ENCODE measurements at regions not wholly inside any gene's neighbourhood (a gene's known extent, or its start where the extent isn't known, plus 50 kb on each side); places are given as distances from the start of the nearest gene placed in this dataset.
"Not testable (repeated sequence)": the region's sequence is repeated elsewhere in the genome, so short reads cannot be mapped to it uniquely, and the experiment has no call there.

DNA sequence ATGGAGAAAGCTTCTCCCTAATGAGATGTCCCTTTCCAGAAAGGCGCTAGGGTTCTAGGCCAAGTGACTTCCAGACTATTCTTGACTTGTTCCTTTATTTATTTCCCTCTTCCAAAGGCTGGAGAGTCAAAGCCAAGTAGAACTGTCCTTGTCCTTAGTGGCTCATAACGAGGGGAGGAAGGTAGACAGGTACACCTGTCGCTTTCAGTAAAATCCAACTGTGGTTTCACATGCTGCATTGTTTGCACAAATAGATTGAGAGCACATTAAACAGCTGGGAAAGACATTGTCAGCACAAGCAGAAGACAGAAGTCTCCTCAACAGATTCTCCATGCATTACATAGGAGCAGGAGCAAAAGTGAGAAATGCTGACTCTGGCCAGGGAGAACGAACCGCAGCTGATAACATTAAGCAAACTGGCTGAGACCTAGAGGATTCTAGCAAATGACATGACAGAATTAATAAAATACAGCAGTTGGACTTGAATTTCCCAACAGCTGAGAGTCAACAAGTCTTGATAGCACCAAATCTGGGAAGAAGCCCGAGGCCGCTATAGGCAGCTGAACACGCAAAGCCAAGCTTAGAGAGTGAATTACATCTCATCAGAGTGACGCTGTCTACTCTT lies 227.7 kb downstream of the TLE3 start:
- H3K9ac ChIP-seq (ENCODE audit: low read length in 2 of 2), result no peak overlapping the region
- peaks cover 0 to 2% of the 10 kb centered on the region in 2 donors for H3K27me3 ChIP-seq (ENCODE audit: control insufficient read depth in 1 of 2, insufficient read depth in 2 of 2, low read length in 2 of 2)
- H3K36me3 ChIP-seq (ENCODE audit: control insufficient read depth in 2 of 2, insufficient read depth in 2 of 2, low read length in 2 of 2), result no peaks in the 10 kb centered on the region
- no peak overlapping the region for H3K27ac ChIP-seq (ENCODE audit: low read length)
- H3K4me3 ChIP-seq (ENCODE audit: low read length in 2 of 2), result no peak overlapping the region
- H3K9me3 ChIP-seq (ENCODE audit: control insufficient read depth in 2 of 2, low read length in 2 of 2), result peaks cover 10 to 11% of the 10 kb centered on the region in 2 donors
- H3K4me1 ChIP-seq (ENCODE audit: control insufficient read depth, insufficient read depth, low read length), result no peaks in the 10 kb centered on the region

DNA sequence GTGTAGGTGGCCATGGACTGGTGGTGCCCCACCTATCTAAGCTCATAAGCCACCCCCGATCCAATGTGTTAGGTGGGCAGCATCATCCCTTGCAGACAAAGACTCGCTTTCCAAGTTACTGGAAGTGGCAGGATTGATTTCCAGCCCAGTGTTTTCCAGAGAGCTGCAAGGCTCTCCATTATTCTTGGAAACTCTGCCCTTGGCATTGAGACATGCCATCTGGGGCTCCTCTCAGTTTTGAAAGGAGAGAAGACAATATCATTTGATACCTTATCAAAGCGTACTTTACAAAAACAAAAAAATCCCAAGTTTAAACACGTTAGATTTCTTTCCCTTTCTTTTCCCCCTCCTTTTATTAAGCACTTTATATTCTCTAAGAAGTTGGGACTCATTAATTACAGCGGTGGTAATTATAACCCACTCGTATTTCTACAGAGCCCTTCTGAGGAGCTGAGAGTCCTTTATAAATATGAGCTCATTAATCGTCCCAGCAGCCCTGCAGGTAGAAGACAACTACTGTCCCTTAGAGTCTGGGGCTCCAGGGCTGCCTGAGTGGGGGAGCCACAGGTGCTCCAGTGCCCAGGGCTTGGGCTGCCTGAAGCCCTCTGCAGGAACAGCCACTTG lies 226.1 kb downstream of the TLE3 start:
- Histone ChIP-seq H3K9ac (ENCODE audit: low read length in 2 of 2) (no peak overlapping the region), H3K36me3 (ENCODE audit: control insufficient read depth in 2 of 2, insufficient read depth in 2 of 2, low read length in 2 of 2) (no peaks in the 10 kb centered on the region), H3K9me3 (ENCODE audit: control insufficient read depth in 2 of 2, low read length in 2 of 2) (peaks cover 13% of the 10 kb centered on the region in 2 donors), H3K4me1 (ENCODE audit: control insufficient read depth, insufficient read depth, low read length) (no peaks in the 10 kb centered on the region), H3K4me3 (ENCODE audit: low read length in 2 of 2) (no peak overlapping the region), H3K27ac (ENCODE audit: low read length) (no peak overlapping the region), H3K27me3 (ENCODE audit: control insufficient read depth in 1 of 2, insufficient read depth in 2 of 2, low read length in 2 of 2) (peaks cover 0 to 2% of the 10 kb centered on the region in 2 donors)

DNA sequence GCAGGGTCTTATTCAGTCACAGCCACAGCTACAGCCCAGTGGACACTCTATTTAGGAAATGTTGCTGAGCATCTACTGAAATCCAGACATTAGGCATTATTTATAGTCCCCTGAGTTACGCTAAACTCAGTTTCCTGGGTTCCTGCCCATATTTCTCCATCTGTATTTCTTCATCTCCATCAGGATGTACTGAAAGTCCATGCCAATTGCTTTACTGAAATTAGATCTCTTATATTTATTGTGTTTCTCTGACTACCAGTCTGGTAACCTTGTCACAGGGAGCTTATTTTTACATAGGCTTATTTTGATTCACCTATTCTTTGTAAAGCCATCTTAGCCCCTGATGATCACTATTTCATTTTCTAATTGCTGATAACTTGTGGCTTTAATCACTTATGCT lies 223.9 kb downstream of the TLE3 start:
- H3K9ac ChIP-seq (ENCODE audit: low read length in 2 of 2), result no peak overlapping the region
- no peak overlapping the region for H3K27ac ChIP-seq (ENCODE audit: low read length)
- no peaks in the 10 kb centered on the region for H3K27me3 ChIP-seq (ENCODE audit: control insufficient read depth in 1 of 2, insufficient read depth in 2 of 2, low read length in 2 of 2)
- H3K9me3 ChIP-seq (ENCODE audit: control insufficient read depth in 2 of 2, low read length in 2 of 2), result peaks cover 13% of the 10 kb centered on the region in 2 donors
- no peak overlapping the region for H3K4me3 ChIP-seq (ENCODE audit: low read length in 2 of 2)
- no peaks in the 10 kb centered on the region for H3K36me3 ChIP-seq (ENCODE audit: control insufficient read depth in 2 of 2, insufficient read depth in 2 of 2, low read length in 2 of 2)
- no peaks in the 10 kb centered on the region for H3K4me1 ChIP-seq (ENCODE audit: control insufficient read depth, insufficient read depth, low read length)

DNA sequence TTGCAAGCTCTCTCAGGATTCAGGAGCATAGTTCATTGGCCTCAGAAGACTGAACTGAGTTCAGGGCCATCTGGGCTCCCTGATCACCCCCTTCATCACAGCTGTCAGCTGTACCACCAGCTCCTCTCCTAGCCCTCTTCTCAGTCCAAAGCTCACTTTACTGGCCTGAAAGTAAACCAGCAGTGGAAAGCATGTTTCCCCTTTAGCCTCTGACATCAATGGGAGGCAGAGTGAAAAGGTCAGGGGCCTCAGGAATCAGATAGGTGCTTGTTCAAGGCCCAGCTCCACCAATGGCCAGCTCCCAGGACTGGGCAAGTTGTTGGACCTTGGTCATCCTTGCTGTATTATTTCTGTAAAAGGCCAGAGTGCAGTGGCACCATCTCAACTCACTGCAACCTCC lies 223.4 kb downstream of the TLE3 start:
- no peak overlapping the region for H3K9ac ChIP-seq (ENCODE audit: low read length in 2 of 2)
- no peak overlapping the region for H3K4me3 ChIP-seq (ENCODE audit: low read length in 2 of 2)
- peaks cover 13% of the 10 kb centered on the region in 2 donors for H3K9me3 ChIP-seq (ENCODE audit: control insufficient read depth in 2 of 2, low read length in 2 of 2)
- H3K36me3 ChIP-seq (ENCODE audit: control insufficient read depth in 2 of 2, insufficient read depth in 2 of 2, low read length in 2 of 2), result no peaks in the 10 kb centered on the region
- H3K27me3 ChIP-seq (ENCODE audit: control insufficient read depth in 1 of 2, insufficient read depth in 2 of 2, low read length in 2 of 2), result no peaks in the 10 kb centered on the region
- H3K27ac ChIP-seq (ENCODE audit: low read length), result no peak overlapping the region
- H3K4me1 ChIP-seq (ENCODE audit: control insufficient read depth, insufficient read depth, low read length), result no peaks in the 10 kb centered on the region

DNA sequence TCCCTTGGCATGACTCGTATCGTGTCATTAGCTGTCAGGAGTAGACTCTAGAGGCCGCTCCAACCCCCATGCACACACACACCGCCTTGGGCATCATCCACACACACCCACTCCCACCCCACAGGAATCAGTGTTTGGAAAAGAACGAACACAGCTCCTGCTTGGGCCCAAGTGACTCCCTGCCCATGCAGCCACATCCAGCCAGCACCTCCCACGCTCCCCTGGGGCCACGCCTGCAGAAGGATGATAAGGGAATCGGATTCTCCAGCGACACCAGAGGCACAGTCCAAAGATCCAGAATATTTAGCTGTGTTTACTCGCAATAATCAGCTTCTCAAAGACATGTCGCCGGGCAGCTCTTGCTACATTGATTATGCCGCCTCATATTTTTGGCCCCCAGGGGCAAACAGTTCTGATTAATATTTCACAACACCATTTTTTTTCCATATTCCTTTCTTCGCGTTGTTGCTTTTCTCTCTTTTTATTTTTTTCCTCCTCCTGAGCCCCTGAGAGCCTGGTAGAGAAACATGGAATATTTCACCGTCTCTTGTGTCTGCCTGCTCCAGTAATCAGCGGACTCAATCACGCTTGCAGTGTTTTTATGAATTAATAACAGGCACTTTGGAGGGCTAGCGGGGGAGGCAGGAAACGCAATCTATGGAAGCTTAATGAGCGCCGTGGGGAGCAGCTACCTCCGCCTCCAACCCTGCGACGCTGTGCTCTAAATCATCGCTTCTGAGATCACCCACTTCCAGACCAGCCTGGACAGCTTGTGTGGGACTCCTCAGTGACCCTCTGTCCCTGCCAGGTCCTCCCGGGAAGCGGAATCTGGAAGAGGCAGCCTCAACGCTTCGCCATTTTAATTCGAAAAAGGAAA lies 221.4 kb downstream of the TLE3 start:
- H3K9ac ChIP-seq (ENCODE audit: low read length in 2 of 2), result no peak overlapping the region
- peaks cover 13% of the 10 kb centered on the region in 2 donors for H3K9me3 ChIP-seq (ENCODE audit: control insufficient read depth in 2 of 2, low read length in 2 of 2)
- no peak overlapping the region for H3K27ac ChIP-seq (ENCODE audit: low read length)
- no peaks in the 10 kb centered on the region for H3K36me3 ChIP-seq (ENCODE audit: control insufficient read depth in 2 of 2, insufficient read depth in 2 of 2, low read length in 2 of 2)
- no peaks in the 10 kb centered on the region for H3K4me1 ChIP-seq (ENCODE audit: control insufficient read depth, insufficient read depth, low read length)
- no peak overlapping the region for H3K4me3 ChIP-seq (ENCODE audit: low read length in 2 of 2)
- peaks cover 0 to 3% of the 10 kb centered on the region in 2 donors for H3K27me3 ChIP-seq (ENCODE audit: control insufficient read depth in 1 of 2, insufficient read depth in 2 of 2, low read length in 2 of 2)

DNA sequence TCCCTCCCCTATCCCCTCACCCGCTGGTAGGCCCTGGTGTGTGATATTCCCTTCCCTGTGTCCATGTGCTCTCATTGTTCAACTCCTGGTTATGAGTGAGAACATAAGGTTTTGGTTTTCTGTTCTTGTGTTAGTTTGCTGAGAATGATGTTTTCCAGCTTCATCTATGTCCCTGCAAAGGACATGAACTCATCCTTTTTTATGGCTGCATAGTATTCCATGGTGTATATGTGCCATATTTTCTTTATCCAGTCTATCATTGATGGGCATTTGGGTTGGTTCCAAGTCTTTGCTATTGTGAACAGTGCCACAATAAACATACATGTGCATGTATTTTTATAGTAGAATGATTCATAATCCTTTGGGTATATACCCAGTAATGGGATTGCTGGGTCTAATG lies 217.8 kb downstream of the TLE3 start:
- not testable (repeated sequence) for H3K9me3 ChIP-seq (ENCODE audit: control insufficient read depth in 2 of 2, low read length in 2 of 2); H3K9ac ChIP-seq (ENCODE audit: low read length in 2 of 2); H3K4me1 ChIP-seq (ENCODE audit: control insufficient read depth, insufficient read depth, low read length); H3K27ac ChIP-seq (ENCODE audit: low read length); H3K36me3 ChIP-seq (ENCODE audit: control insufficient read depth in 2 of 2, insufficient read depth in 2 of 2, low read length in 2 of 2); H3K4me3 ChIP-seq (ENCODE audit: low read length in 2 of 2); H3K27me3 ChIP-seq (ENCODE audit: control insufficient read depth in 1 of 2, insufficient read depth in 2 of 2, low read length in 2 of 2)

DNA sequence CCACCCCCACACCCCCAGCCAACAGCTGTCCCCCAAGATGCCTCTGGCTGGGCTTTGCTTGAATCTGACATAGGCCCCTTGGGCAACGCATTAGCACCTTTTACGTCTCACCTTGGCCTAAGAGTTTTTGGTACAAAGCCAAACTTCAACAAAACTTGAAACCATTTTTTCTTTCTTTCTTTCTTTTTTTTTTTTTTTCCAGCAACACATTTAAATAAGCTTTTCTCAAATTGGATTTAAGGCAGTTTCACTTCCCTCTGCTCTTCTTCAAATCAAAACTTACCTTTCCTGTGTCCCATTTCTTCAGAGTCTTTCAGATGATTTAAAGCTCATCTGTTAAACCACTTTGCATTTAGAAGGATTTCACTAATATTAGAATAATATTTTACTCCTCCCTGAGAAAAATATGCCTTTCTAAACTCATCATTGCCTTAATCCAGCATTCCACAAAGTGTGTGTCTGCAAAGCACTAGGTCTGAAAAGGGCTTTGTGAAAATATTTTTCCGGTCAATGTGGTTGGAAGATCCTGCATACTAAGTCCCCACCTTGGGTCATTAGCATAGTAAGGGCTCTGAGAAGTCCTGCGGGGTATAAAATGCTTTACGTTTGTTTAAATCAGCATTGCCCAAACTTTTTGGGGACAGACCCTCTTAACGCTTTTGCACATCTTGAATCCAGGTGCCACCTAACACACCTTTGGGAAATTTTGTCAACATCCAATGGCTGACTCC lies 217.0 kb downstream of the TLE3 start:
- Histone ChIP-seq H3K4me3 (ENCODE audit: low read length in 2 of 2) (no peak overlapping the region), H3K36me3 (ENCODE audit: control insufficient read depth in 2 of 2, insufficient read depth in 2 of 2, low read length in 2 of 2) (no peaks in the 10 kb centered on the region), H3K9ac (ENCODE audit: low read length in 2 of 2) (no peak overlapping the region), H3K27me3 (ENCODE audit: control insufficient read depth in 1 of 2, insufficient read depth in 2 of 2, low read length in 2 of 2) (peaks cover 3 to 10% of the 10 kb centered on the region in 2 donors), H3K9me3 (ENCODE audit: control insufficient read depth in 2 of 2, low read length in 2 of 2) (peaks cover 0 to 3% of the 10 kb centered on the region in 2 donors), H3K4me1 (ENCODE audit: control insufficient read depth, insufficient read depth, low read length) (peaks cover 5% of the 10 kb centered on the region), H3K27ac (ENCODE audit: low read length) (no peak overlapping the region)

DNA sequence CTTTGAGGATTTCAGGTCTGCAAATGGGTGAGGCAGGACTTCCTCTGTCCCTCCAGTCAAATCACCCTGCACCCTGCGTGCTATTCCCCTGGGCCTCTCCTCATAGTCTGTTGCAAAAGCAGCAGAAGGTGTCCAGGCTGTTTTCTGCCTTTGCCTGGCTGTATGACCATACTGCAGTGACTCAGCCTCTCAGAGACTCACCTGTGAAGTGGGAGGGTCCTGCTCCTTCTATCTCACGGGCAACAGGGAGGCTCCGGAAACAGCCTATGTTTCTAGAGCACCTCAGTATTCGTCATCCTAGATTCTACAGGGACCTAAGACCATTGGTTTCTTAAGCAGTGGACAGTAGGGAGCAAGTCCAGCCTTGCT lies 216.4 kb downstream of the TLE3 start:
- Histone ChIP-seq H3K4me1 (ENCODE audit: control insufficient read depth, insufficient read depth, low read length) (peaks cover 5% of the 10 kb centered on the region), H3K4me3 (ENCODE audit: low read length in 2 of 2) (no peak overlapping the region), H3K36me3 (ENCODE audit: control insufficient read depth in 2 of 2, insufficient read depth in 2 of 2, low read length in 2 of 2) (no peaks in the 10 kb centered on the region), H3K9me3 (ENCODE audit: control insufficient read depth in 2 of 2, low read length in 2 of 2) (peaks cover 0 to 3% of the 10 kb centered on the region in 2 donors), H3K27me3 (ENCODE audit: control insufficient read depth in 1 of 2, insufficient read depth in 2 of 2, low read length in 2 of 2) (peaks cover 3 to 11% of the 10 kb centered on the region in 2 donors), H3K9ac (ENCODE audit: low read length in 2 of 2) (no peak overlapping the region), H3K27ac (ENCODE audit: low read length) (no peak overlapping the region)

DNA sequence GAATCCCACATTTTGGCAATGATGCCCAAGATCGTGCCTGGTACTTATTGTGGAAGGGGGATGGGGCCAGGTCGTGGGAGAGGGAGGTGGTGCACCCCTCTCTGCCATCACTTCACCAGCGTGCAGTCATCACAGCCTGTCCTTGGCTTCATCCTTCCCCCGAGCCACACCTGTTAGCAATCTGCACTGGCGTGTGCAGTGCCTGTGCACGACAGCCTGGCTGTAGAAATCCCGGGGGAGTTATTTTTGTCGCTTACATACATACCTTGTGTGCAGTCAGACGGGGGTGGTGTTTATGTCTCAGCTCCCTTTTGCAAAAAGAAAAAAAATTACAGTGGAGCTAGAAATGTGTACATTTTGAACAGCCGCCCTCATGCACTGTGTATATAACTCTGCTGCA lies 216.0 kb downstream of the TLE3 start:
- Histone ChIP-seq H3K4me1 (ENCODE audit: control insufficient read depth, insufficient read depth, low read length) (peaks cover 5% of the 10 kb centered on the region), H3K4me3 (ENCODE audit: low read length in 2 of 2) (no peak overlapping the region), H3K36me3 (ENCODE audit: control insufficient read depth in 2 of 2, insufficient read depth in 2 of 2, low read length in 2 of 2) (no peaks in the 10 kb centered on the region), H3K27me3 (ENCODE audit: control insufficient read depth in 1 of 2, insufficient read depth in 2 of 2, low read length in 2 of 2) (peaks cover 3 to 13% of the 10 kb centered on the region in 2 donors), H3K27ac (ENCODE audit: low read length) (no peak overlapping the region), H3K9me3 (ENCODE audit: control insufficient read depth in 2 of 2, low read length in 2 of 2) (peaks cover 0 to 3% of the 10 kb centered on the region in 2 donors), H3K9ac (ENCODE audit: low read length in 2 of 2) (no peak overlapping the region)

DNA sequence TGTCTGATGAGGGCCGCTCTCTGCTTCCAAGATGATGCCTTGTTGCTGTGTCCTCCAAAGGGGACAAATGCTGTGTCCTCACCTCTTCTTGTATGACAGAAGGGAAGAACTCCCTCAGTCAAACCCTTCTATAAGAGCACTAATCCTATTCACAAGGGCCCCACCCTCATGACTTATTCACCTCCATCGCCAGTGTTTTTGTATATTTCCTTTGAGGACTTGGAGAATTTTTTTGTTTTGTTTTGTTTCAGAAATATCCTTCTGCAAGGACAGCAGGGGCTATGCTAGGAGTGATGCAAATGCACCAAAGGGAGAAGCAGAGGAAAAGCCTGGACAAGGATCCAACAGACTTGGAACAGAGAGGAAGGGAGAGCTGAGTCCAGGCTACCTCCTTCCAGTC lies 214.4 kb downstream of the TLE3 start:
- no peak overlapping the region for H3K9ac ChIP-seq (ENCODE audit: low read length in 2 of 2)
- H3K4me3 ChIP-seq (ENCODE audit: low read length in 2 of 2), result no peak overlapping the region
- H3K4me1 ChIP-seq (ENCODE audit: control insufficient read depth, insufficient read depth, low read length), result peaks cover 5% of the 10 kb centered on the region
- no peak overlapping the region for H3K27ac ChIP-seq (ENCODE audit: low read length)
- H3K27me3 ChIP-seq (ENCODE audit: control insufficient read depth in 1 of 2, insufficient read depth in 2 of 2, low read length in 2 of 2), result peaks cover 3 to 13% of the 10 kb centered on the region in 2 donors
- no peaks in the 10 kb centered on the region for H3K36me3 ChIP-seq (ENCODE audit: control insufficient read depth in 2 of 2, insufficient read depth in 2 of 2, low read length in 2 of 2)
- H3K9me3 ChIP-seq (ENCODE audit: control insufficient read depth in 2 of 2, low read length in 2 of 2), result peaks cover 0 to 3% of the 10 kb centered on the region in 2 donors

Data from stomach smooth muscle (tissue), 2 donors.